H9 (cell line): ENCODE measurements at regions not wholly inside any gene's neighbourhood (a gene's known extent, or its start where the extent isn't known, plus 50 kb on each side); places are given as distances from the start of the nearest gene placed in this dataset.

ENCODE experiments used
- DNase-seq: peaks from one replicate; pipeline ENCODE4 v3.0.0-alpha.2; 2017
- H2AFZ ChIP-seq: one replicate; pipeline ENCODE4 v1.6.1; 2013; ENCODE audit warnings: mild to moderate bottlenecking, low read length, control low read depth, moderate library complexity
- H2AK5ac ChIP-seq: 2 replicates; pipeline ENCODE4 v1.6.1; 2013; ENCODE audit warnings: low read length, control low read depth, mixed read lengths; ENCODE audit not compliant: insufficient read length
- H2BK120ac ChIP-seq: one replicate; pipeline ENCODE4 v1.6.1; 2013; ENCODE audit warnings: low read depth, mild to moderate bottlenecking, low read length, control low read depth, inconsistent platforms; ENCODE audit not compliant: poor library complexity, severe bottlenecking
- H2BK12ac ChIP-seq: 2 replicates; pipeline ENCODE4 v1.6.1; 2013; ENCODE audit warnings: low read length, control low read depth, mixed read lengths, low read depth; ENCODE audit not compliant: insufficient read length
- H2BK15ac ChIP-seq: 2 replicates; pipeline ENCODE4 v1.6.1; 2013; ENCODE audit warnings: low read depth, low read length, control low read depth
- H2BK20ac ChIP-seq: one replicate; pipeline ENCODE4 v1.6.1; 2013; ENCODE audit warnings: low read depth, mild to moderate bottlenecking, low read length, control low read depth, inconsistent platforms; ENCODE audit not compliant: poor library complexity, severe bottlenecking
- H2BK5ac ChIP-seq: 2 replicates; pipeline ENCODE4 v1.6.1; 2013; ENCODE audit warnings: low read length, control low read depth, mixed read lengths; ENCODE audit not compliant: insufficient read length
- H3K14ac ChIP-seq: 2 replicates; pipeline ENCODE4 v1.6.1; 2013; ENCODE audit warnings: low read length, control low read depth; ENCODE audit not compliant: insufficient read depth
- H3K18ac ChIP-seq: 2 replicates; pipeline ENCODE4 v1.6.1; 2013; ENCODE audit warnings: low read depth, mild to moderate bottlenecking, mixed read lengths, low read length, control low read depth; ENCODE audit not compliant: insufficient read length
- H3K23ac ChIP-seq: 2 replicates; pipeline ENCODE4 v1.6.1; 2013; ENCODE audit warnings: low read length, control low read depth, mixed read lengths, low read depth; ENCODE audit not compliant: insufficient read length
- H3K23me2 ChIP-seq: 2 replicates; pipeline ENCODE4 v1.6.1; 2013; ENCODE audit warnings: low read depth, mild to moderate bottlenecking, mixed read lengths, low read length, control low read depth; ENCODE audit not compliant: insufficient read length, poor library complexity, severe bottlenecking
- H3K27ac ChIP-seq: 2 replicates; pipeline ENCODE4 v1.5.1; 2013; ENCODE audit warnings: low read length, control low read depth, mixed read lengths, low read depth; ENCODE audit not compliant: insufficient read length
- H3K27me3 ChIP-seq: 2 replicates; pipeline ENCODE4 v1.6.1; 2013; ENCODE audit warnings: low read length, control low read depth, inconsistent platforms; ENCODE audit not compliant: insufficient read depth
- H3K4ac ChIP-seq: 2 replicates; pipeline ENCODE4 v1.6.1; 2013; ENCODE audit warnings: low read depth, mild to moderate bottlenecking, control low read depth, inconsistent platforms, low read length, moderate library complexity
- H3K4me1 ChIP-seq: 2 replicates; pipeline ENCODE4 v1.6.1; 2013; ENCODE audit warnings: low read length, control low read depth, inconsistent platforms; ENCODE audit not compliant: insufficient read depth
- H3K4me2 ChIP-seq: 2 replicates; pipeline ENCODE4 v1.6.1; 2013; ENCODE audit warnings: low read length, control low read depth, mixed read lengths; ENCODE audit not compliant: insufficient read length, insufficient read depth
- H3K56ac ChIP-seq: 2 replicates; pipeline ENCODE4 v1.6.1; 2013; ENCODE audit warnings: low read depth, mild to moderate bottlenecking, mixed read lengths, low read length, control low read depth; ENCODE audit not compliant: insufficient read length
- H3K79me1 ChIP-seq: 2 replicates; pipeline ENCODE4 v1.6.1; 2013; ENCODE audit warnings: low read depth, mild to moderate bottlenecking, moderate library complexity, low read length, control low read depth, inconsistent platforms; ENCODE audit not compliant: insufficient read depth, poor library complexity, severe bottlenecking
- H3K79me2 ChIP-seq: 2 replicates; pipeline ENCODE4 v1.6.1; 2013; ENCODE audit warnings: low read length, control low read depth, inconsistent platforms; ENCODE audit not compliant: insufficient read depth
- H3K9ac ChIP-seq: 2 replicates; pipeline ENCODE4 v1.6.1; 2013; ENCODE audit warnings: low read length, control low read depth, mixed read lengths; ENCODE audit not compliant: insufficient read length; ENCODE audit errors: extremely low read depth
- H3K9me3 ChIP-seq: one replicate; pipeline ENCODE4 v1.6.1; 2013; ENCODE audit warnings: low read depth, low read length, inconsistent platforms; ENCODE audit not compliant: control insufficient read depth
- H3T11ph ChIP-seq: one replicate; pipeline ENCODE4 v1.6.1; 2013; ENCODE audit warnings: mild to moderate bottlenecking, low read length, control low read depth, inconsistent platforms
- H4K20me1 ChIP-seq: one replicate; pipeline ENCODE4 v1.6.1; 2013; ENCODE audit not compliant: control insufficient read depth, insufficient read length, insufficient read depth
- H4K5ac ChIP-seq: 2 replicates; pipeline ENCODE4 v1.6.1; 2013; ENCODE audit warnings: low read depth, mild to moderate bottlenecking, mixed read lengths, low read length, control low read depth; ENCODE audit not compliant: insufficient read length
- H4K8ac ChIP-seq: replicated peaks from 2 replicates; pipeline ENCODE4 v1.6.1; 2013; ENCODE audit warnings: low read length, control low read depth, mixed read lengths, low read depth; ENCODE audit not compliant: insufficient read length
- H4K91ac ChIP-seq: 2 replicates; pipeline ENCODE4 v1.6.1; 2013; ENCODE audit warnings: low read depth, mild to moderate bottlenecking, moderate library complexity, mixed read lengths, low read length, control low read depth; ENCODE audit not compliant: insufficient read length
- H3K27ac Mint-ChIP-seq, 3 experiments: 2 replicates in 2 of 3; 3 replicates in 1 of 3; pipeline ENCODE4 v1.8.0; 2020 to 2021; ENCODE audit warnings: mixed read lengths in 3 of 3, mild to moderate bottlenecking in 1 of 3, moderate library complexity in 1 of 3
- H3K27me3 Mint-ChIP-seq: 2 replicates; pipeline ENCODE4 v1.8.0; 2021; ENCODE audit warnings: low read depth, mild to moderate bottlenecking, moderate library complexity, mixed read lengths
- H3K36me3 Mint-ChIP-seq, 3 experiments: 2 replicates in 2 of 3; 3 replicates in 1 of 3; pipeline ENCODE4 v1.8.0; 2020 to 2021; ENCODE audit warnings: low read depth in 3 of 3, mixed read lengths in 3 of 3; ENCODE audit not compliant: insufficient read depth in 1 of 3
- H3K4me1 Mint-ChIP-seq, 2 experiments: 2 replicates each; pipeline ENCODE4 v1.8.0; 2020; ENCODE audit warnings: mixed read lengths in 2 of 2
- H3K4me3 Mint-ChIP-seq, 2 experiments: 2 replicates in 1 of 2; 3 replicates in 1 of 2; pipeline ENCODE4 v1.8.0; 2020 to 2021; ENCODE audit warnings: mild to moderate bottlenecking in 2 of 2, mixed read lengths in 2 of 2, moderate library complexity in 1 of 2
- H3K9me3 Mint-ChIP-seq, 2 experiments: 2 replicates in 1 of 2; 3 replicates in 1 of 2; pipeline ENCODE4 v1.8.0; 2020; ENCODE audit warnings: mild to moderate bottlenecking in 2 of 2, mixed read lengths in 2 of 2, moderate library complexity in 1 of 2
- TF ChIP-seq, protein P1 (sequence below): fragments of 200-600 bp; sonication (generic); conservative IDR thresholded peaks from 3 replicates; pipeline ENCODE4 v1.8.0; 2021; ENCODE audit warnings: antibody characterized with exemption, mild to moderate bottlenecking

DNA sequence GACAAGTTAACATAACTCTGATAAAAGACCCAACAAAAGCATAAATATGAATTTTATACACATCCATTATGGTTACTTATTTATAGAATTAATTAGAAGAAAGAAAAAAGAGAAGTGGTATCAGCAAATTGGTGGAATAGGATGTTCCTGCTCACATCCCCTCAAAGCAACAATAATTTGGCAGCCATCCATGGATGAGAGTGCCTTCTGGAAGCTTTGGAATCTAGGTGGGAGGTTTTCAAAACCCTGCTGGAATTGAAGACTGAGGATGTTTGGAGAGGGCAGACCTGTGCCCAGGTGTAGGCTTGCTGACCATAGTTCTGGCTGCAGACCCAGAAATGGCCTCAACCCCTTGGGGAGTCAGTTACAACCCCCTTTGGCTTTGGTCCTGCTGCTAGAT is 91.2 kb downstream of the EDEM1 start:
- H3K27me3 ChIP-seq: no peaks in the 10 kb centered on the region
- Mint-ChIP-seq H3K36me3 (peaks cover 4 to 9% (median 5%) of the 10 kb centered on the region in 3 experiments; a peak in 4 of 7 replicates), H3K9me3 (peaks cover 18 to 20% of the 10 kb centered on the region in 2 experiments), H3K27me3 (no peaks in the 10 kb centered on the region), H3K4me1 (no peaks in the 10 kb centered on the region), H3K27ac (peak overlapping the region in 1 of 3 experiments; percentile 65; a peak in 1 of 7 replicates), H3K4me3 (no peak overlapping the region)
- no peak overlapping the region for H3K4ac ChIP-seq
- no peaks in the 10 kb centered on the region for H4K20me1 ChIP-seq
- H2BK5ac ChIP-seq: no peak overlapping the region
- H3K23me2 ChIP-seq: no peaks in the 10 kb centered on the region
- no peak overlapping the region for H2AK5ac ChIP-seq
- H3K27ac ChIP-seq: no peak overlapping the region
- no peaks in the 10 kb centered on the region for H3K9me3 ChIP-seq
- no peak overlapping the region for H2AFZ ChIP-seq
- H3T11ph ChIP-seq: no peak overlapping the region
- no peak overlapping the region for H3K56ac ChIP-seq
- no peak overlapping the region for H4K5ac ChIP-seq
- DNase-seq: no peak
- peak overlapping the region; percentile 43 for H4K8ac ChIP-seq
- no peak overlapping the region for H3K23ac ChIP-seq
- H3K4me1 ChIP-seq: no peaks in the 10 kb centered on the region
- H2BK12ac ChIP-seq: no peak overlapping the region
- no peak overlapping the region for H3K9ac ChIP-seq
- H2BK15ac ChIP-seq: no peak overlapping the region
- no peaks in the 10 kb centered on the region for H3K79me1 ChIP-seq
- H2BK120ac ChIP-seq: no peak overlapping the region
- H3K79me2 ChIP-seq: no peaks in the 10 kb centered on the region
- no peak overlapping the region for H3K4me2 ChIP-seq
- H2BK20ac ChIP-seq: no peak overlapping the region
- TF ChIP-seq, protein P1, sequence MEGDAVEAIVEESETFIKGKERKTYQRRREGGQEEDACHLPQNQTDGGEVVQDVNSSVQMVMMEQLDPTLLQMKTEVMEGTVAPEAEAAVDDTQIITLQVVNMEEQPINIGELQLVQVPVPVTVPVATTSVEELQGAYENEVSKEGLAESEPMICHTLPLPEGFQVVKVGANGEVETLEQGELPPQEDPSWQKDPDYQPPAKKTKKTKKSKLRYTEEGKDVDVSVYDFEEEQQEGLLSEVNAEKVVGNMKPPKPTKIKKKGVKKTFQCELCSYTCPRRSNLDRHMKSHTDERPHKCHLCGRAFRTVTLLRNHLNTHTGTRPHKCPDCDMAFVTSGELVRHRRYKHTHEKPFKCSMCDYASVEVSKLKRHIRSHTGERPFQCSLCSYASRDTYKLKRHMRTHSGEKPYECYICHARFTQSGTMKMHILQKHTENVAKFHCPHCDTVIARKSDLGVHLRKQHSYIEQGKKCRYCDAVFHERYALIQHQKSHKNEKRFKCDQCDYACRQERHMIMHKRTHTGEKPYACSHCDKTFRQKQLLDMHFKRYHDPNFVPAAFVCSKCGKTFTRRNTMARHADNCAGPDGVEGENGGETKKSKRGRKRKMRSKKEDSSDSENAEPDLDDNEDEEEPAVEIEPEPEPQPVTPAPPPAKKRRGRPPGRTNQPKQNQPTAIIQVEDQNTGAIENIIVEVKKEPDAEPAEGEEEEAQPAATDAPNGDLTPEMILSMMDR: no peak
- no peak overlapping the region for H4K91ac ChIP-seq
- H3K14ac ChIP-seq: no peak overlapping the region
- no peak overlapping the region for H3K18ac ChIP-seq
